Neuronal stem cell (in vitro differentiated cells): ENCODE measurements at regions not wholly inside any gene's neighbourhood (a gene's known extent, or its start where the extent isn't known, plus 50 kb on each side); places are given as distances from the start of the nearest gene placed in this dataset.

Source experiments
- DNase-seq: peaks from one replicate; pipeline ENCODE4 v3.0.0-alpha.2; 2013; ENCODE audit warnings: low spot score
- H2AFZ ChIP-seq: one replicate; pipeline ENCODE4 v1.6.1; 2013; ENCODE audit warnings: mild to moderate bottlenecking, low read length, inconsistent platforms
- H2AK5ac ChIP-seq: 2 replicates; pipeline ENCODE4 v1.6.1; 2013; ENCODE audit warnings: low read depth, mild to moderate bottlenecking, inconsistent platforms, low read length, moderate library complexity, mixed read lengths
- H2BK120ac ChIP-seq: 2 replicates; pipeline ENCODE4 v1.6.1; 2013; ENCODE audit warnings: low read depth, mild to moderate bottlenecking, inconsistent platforms, low read length, moderate library complexity, mixed read lengths
- H2BK12ac ChIP-seq: one replicate; pipeline ENCODE4 v1.6.1; 2013; ENCODE audit warnings: low read length, inconsistent platforms
- H2BK15ac ChIP-seq: 2 replicates; pipeline ENCODE4 v1.6.1; 2013; ENCODE audit warnings: mild to moderate bottlenecking, low read length, inconsistent platforms, mixed read lengths
- H2BK5ac ChIP-seq: one replicate; pipeline ENCODE4 v1.6.1; 2013; ENCODE audit warnings: inconsistent platforms, mild to moderate bottlenecking, low read length, moderate library complexity
- H3K14ac ChIP-seq: one replicate; pipeline ENCODE4 v1.6.1; 2013; ENCODE audit warnings: low read length, inconsistent platforms
- H3K18ac ChIP-seq: 2 replicates; pipeline ENCODE4 v1.6.1; 2013; ENCODE audit warnings: low read length, inconsistent platforms
- H3K23ac ChIP-seq: 2 replicates; pipeline ENCODE4 v1.6.1; 2013; ENCODE audit warnings: low read depth, mild to moderate bottlenecking, mixed read lengths, low read length, inconsistent platforms; ENCODE audit not compliant: poor library complexity
- H3K27ac ChIP-seq: replicated peaks from 3 replicates; pipeline ENCODE4 v1.5.1; 2013; ENCODE audit warnings: low read length, inconsistent platforms
- H3K27me3 ChIP-seq, 3 experiments: 2 replicates each; pipeline ENCODE4 v1.6.1; 2013; ENCODE audit warnings: low read length in 3 of 3, mild to moderate bottlenecking in 2 of 3, inconsistent platforms in 1 of 3, low read depth in 1 of 3, mixed read lengths in 1 of 3, moderate library complexity in 1 of 3; ENCODE audit not compliant: control insufficient read depth in 3 of 3, insufficient read depth in 3 of 3
- H3K36me3 ChIP-seq, 2 donors: replicated peaks in 1 of 2; 2 replicates each; pipeline ENCODE4 v1.6.1; 2013; ENCODE audit warnings: low read length in 2 of 2; ENCODE audit not compliant: control insufficient read depth in 2 of 2, insufficient read depth in 2 of 2
- H3K4ac ChIP-seq: 2 replicates; pipeline ENCODE4 v1.6.1; 2013; ENCODE audit warnings: inconsistent platforms, mild to moderate bottlenecking, low read length, moderate library complexity
- H3K4me1 ChIP-seq, 2 donors: 1 replicate in 1 of 2; 2 replicates in 1 of 2; pipeline ENCODE4 v1.6.1; 2013; ENCODE audit warnings: low read length in 2 of 2, low read depth in 1 of 2; ENCODE audit not compliant: control insufficient read depth in 2 of 2, insufficient read depth in 1 of 2
- H3K4me2 ChIP-seq: one replicate; pipeline ENCODE4 v1.6.1; 2013; ENCODE audit warnings: mild to moderate bottlenecking, low read length, inconsistent platforms; ENCODE audit not compliant: insufficient read depth, poor library complexity, severe bottlenecking
- H3K4me3 ChIP-seq, 2 donors: 2 replicates each; pipeline ENCODE4 v1.5.1; 2013; ENCODE audit warnings: low read length in 2 of 2, mild to moderate bottlenecking in 2 of 2, inconsistent platforms in 1 of 2, moderate library complexity in 1 of 2
- H3K79me1 ChIP-seq: one replicate; pipeline ENCODE4 v1.6.1; 2013; ENCODE audit warnings: low read depth, mild to moderate bottlenecking, inconsistent platforms, low read length, moderate library complexity
- H3K9ac ChIP-seq: one replicate; pipeline ENCODE4 v1.6.1; 2013; ENCODE audit warnings: mild to moderate bottlenecking, low read depth, low read length, inconsistent platforms; ENCODE audit not compliant: poor library complexity
- H3K9me3 ChIP-seq, 2 donors: replicated peaks in 1 of 2; 2 replicates each; pipeline versions ENCODE3 to v1.6.1; 2013; ENCODE audit warnings: low read length in 2 of 2, mild to moderate bottlenecking in 2 of 2, inconsistent platforms in 1 of 2, low read depth in 1 of 2, mixed read lengths in 1 of 2, moderate library complexity in 1 of 2; ENCODE audit not compliant: control insufficient read depth in 2 of 2, insufficient read depth in 1 of 2
- H4K8ac ChIP-seq: one replicate; pipeline ENCODE4 v1.6.1; 2013; ENCODE audit warnings: low read depth, mild to moderate bottlenecking, inconsistent platforms, low read length, moderate library complexity
- H4K91ac ChIP-seq: one replicate; pipeline ENCODE4 v1.6.1; 2013; ENCODE audit warnings: low read length, low read depth, mild to moderate bottlenecking, inconsistent platforms; ENCODE audit not compliant: poor library complexity
- WGBS, 2 donors: extraction: QIAGEN DNeasy Blood & Tissue Kit; methylation state at CpG; one replicate each; pipeline ENCODE4 v1.1.7; 2013; ENCODE audit warnings: missing lambda C conversion rate in 2 of 2, mixed read lengths in 1 of 2; ENCODE audit not compliant: insufficient read length in 2 of 2, insufficient replicate concordance in 1 of 2; ENCODE audit errors: extremely low coverage in 2 of 2; 5-methylcytosine and 5-hydroxymethylcytosine counted together

DNA sequence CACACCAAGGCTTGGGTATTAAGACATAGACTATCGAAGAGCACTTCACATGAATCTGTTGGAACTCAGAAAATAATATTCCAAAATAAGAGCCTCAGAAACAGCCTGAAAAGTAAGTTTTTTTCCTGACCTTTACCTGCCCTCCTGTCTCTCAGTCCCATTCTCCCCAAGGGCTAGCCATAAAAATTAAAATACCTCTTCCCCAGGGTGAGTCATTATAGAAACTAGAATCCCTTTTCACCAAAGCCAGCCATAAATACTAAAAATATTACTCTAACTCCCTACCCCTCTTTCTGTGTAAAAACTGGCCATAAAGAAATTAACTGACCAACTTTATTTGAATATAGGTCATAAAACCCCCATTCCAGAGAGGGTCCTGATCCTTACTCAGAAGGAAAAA is 87.9 kb upstream of the TMEM106B start:
- WGBS, 2 donors, result no CpG with 5 or more reads among the region's 1 CpG
- H4K91ac ChIP-seq, result no peak overlapping the region
- no peak overlapping the region for H2BK12ac ChIP-seq
- H3K4me3 ChIP-seq, result no peak overlapping the region
- H2BK5ac ChIP-seq, result no peak overlapping the region
- no peak overlapping the region for H2BK15ac ChIP-seq
- DNase-seq, result no peak
- H2AK5ac ChIP-seq, result no peak overlapping the region
- no peaks in the 10 kb centered on the region for H3K27me3 ChIP-seq
- no peak overlapping the region for H3K14ac ChIP-seq
- no peak overlapping the region for H3K4me2 ChIP-seq
- H3K4me1 ChIP-seq, result peaks cover 0 to 15% of the 10 kb centered on the region in 2 donors
- no peak overlapping the region for H2AFZ ChIP-seq
- no peaks in the 10 kb centered on the region for H3K9me3 ChIP-seq
- no peak overlapping the region for H2BK120ac ChIP-seq
- H3K18ac ChIP-seq, result no peak overlapping the region
- no peak overlapping the region for H3K9ac ChIP-seq
- no peak overlapping the region for H3K27ac ChIP-seq
- H3K79me1 ChIP-seq, result no peaks in the 10 kb centered on the region
- no peak overlapping the region for H3K4ac ChIP-seq
- H3K36me3 ChIP-seq, result no peaks in the 10 kb centered on the region
- H3K23ac ChIP-seq, result no peak overlapping the region
- H4K8ac ChIP-seq, result no peak overlapping the region

DNA sequence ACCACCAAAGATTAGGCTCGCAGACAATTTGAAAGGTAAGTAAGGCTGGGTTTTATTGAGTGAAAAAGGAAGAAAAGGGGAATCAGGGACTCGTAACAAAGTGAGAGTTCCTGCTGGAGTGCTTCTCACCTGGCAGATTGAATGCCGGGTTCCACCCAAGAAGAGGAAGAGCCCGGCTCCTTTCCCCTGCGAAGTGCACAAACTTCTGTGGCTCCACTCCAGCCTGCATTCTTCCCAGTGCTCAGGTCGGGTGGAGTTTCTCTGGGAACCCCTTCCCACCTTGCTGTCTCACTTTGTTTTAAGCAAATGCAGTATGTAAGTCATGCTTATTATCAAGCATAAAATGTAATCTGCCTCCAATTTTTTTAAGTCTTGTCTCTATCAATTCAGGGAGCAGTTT is 87.1 kb upstream of the TMEM106B start:
- Histone ChIP-seq H3K79me1 (no peaks in the 10 kb centered on the region), H2BK5ac (no peak overlapping the region), H3K36me3 (no peaks in the 10 kb centered on the region), H3K27me3 (no peaks in the 10 kb centered on the region), H3K9ac (no peak overlapping the region), H3K14ac (no peak overlapping the region), H2AFZ (peak overlapping the region; percentile 54), H2BK12ac (no peak overlapping the region), H3K23ac (no peak overlapping the region), H3K18ac (no peak overlapping the region), H3K4me2 (no peak overlapping the region), H3K9me3 (no peaks in the 10 kb centered on the region), H3K4me1 (peaks cover 0 to 13% of the 10 kb centered on the region in 2 donors), H2BK15ac (no peak overlapping the region), H4K91ac (no peak overlapping the region), H4K8ac (no peak overlapping the region), H2BK120ac (no peak overlapping the region), H3K4me3 (no peak overlapping the region), H3K27ac (no peak overlapping the region), H3K4ac (no peak overlapping the region), H2AK5ac (no peak overlapping the region)
- no CpG with 5 or more reads among the region's 6 CpGs for WGBS, 2 donors
- DNase-seq, result no peak

DNA sequence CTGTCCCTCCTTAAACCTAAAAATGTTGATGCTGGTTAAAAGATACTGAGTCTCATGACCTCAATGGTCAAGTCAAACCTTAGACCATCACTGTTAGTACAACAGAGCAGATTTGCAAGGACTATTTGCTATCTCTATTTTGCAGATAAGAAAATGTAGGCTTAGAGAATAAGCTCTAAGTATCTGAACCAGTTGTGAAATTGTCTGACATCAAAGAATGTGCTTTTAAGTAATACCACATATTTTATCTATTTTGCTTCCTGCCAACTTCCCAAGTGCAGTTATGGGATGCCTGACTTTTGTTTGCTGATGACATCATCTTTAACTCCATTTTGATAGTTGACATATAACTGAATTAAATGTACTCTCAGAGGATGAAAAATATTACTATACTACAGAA is 83.6 kb upstream of the TMEM106B start:
- Histone ChIP-seq H2BK120ac (no peak overlapping the region), H3K36me3 (no peaks in the 10 kb centered on the region), H3K14ac (no peak overlapping the region), H4K8ac (no peak overlapping the region), H3K4ac (no peak overlapping the region), H2AFZ (peak overlapping the region; percentile 20), H3K18ac (no peak overlapping the region), H2BK12ac (no peak overlapping the region), H3K27me3 (no peaks in the 10 kb centered on the region), H3K27ac (no peak overlapping the region), H3K4me3 (no peak overlapping the region), H2AK5ac (no peak overlapping the region), H3K4me1 (no peaks in the 10 kb centered on the region), H3K23ac (no peak overlapping the region), H4K91ac (no peak overlapping the region), H3K79me1 (no peaks in the 10 kb centered on the region), H2BK15ac (no peak overlapping the region), H2BK5ac (no peak overlapping the region), H3K9me3 (no peaks in the 10 kb centered on the region), H3K9ac (no peak overlapping the region), H3K4me2 (no peak overlapping the region)
- no peak for DNase-seq

DNA sequence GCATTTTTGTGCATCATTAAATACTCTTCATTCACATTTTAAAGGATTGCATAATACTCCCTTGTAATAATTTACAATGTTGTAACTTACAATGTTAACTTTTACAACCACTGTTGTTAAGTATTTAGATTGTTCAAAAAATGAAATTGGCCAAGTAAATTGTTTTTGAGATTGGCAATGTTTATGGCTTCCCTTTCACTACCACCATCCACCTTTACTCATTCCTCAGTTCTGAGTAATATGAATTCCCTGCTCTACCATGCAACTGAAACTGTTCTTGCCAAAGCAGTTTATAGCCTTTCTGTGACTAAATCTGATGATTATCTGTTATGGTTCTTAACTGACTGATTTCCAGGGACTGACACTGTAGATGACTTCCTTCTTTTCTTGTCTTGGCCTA is 80.5 kb upstream of the TMEM106B start:
- Histone ChIP-seq H3K9ac (no peak overlapping the region), H3K27ac (no peak overlapping the region), H3K79me1 (no peaks in the 10 kb centered on the region), H2AFZ (no peak overlapping the region), H3K14ac (no peak overlapping the region), H4K91ac (no peak overlapping the region), H3K4me2 (no peak overlapping the region), H2BK120ac (no peak overlapping the region), H3K4ac (no peak overlapping the region), H2BK5ac (no peak overlapping the region), H2BK12ac (no peak overlapping the region), H3K18ac (no peak overlapping the region), H3K36me3 (no peaks in the 10 kb centered on the region), H4K8ac (no peak overlapping the region), H3K9me3 (no peaks in the 10 kb centered on the region), H2AK5ac (no peak overlapping the region), H3K23ac (no peak overlapping the region), H3K27me3 (no peaks in the 10 kb centered on the region), H3K4me3 (no peak overlapping the region), H2BK15ac (no peak overlapping the region), H3K4me1 (no peaks in the 10 kb centered on the region)
- DNase-seq, result no peak
